GM23248 (cell line): ENCODE measurements at regions not wholly inside any gene's neighbourhood (a gene's known extent, or its start where the extent isn't known, plus 50 kb on each side); places are given as distances from the start of the nearest gene placed in this dataset.

Experiments used
- EZH2 ChIP-seq: fragments of 200-600 bp; sonication (generic); IDR thresholded peaks from 2 replicates; pipeline ENCODE4 v1.6.1; 2018; ENCODE audit warnings: antibody characterized with exemption, mild to moderate bottlenecking; ENCODE audit not compliant: insufficient read depth, poor library complexity, severe bottlenecking
- EZH2phosphoT487 ChIP-seq: fragments of 200-600 bp; sonication (generic); IDR thresholded peaks from 2 replicates; pipeline ENCODE4 v1.6.1; 2018; ENCODE audit warnings: antibody characterized with exemption, moderate library complexity, mild to moderate bottlenecking, low read depth; ENCODE audit not compliant: insufficient read depth

DNA sequence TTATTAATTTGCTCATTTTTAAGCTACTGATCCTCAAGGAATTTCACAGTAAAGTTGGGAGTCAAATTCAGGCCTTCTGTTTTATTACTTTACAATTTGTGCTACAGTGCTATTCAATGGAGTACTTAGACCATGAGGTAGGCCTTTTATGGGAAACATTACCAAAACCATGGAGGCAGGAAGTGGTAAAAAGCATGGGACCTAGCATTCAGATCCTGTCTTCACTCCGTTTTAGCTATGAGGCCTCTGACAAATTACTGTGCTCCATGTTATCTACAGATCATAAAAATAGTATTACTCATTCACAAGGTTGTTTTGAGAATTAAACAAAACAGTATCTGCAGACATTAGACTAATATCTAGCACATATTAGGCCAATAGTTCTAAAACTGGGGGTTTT is 140.6 kb upstream of the SLITRK3 start:
- no peak for TF ChIP-seq EZH2phosphoT487
- no peak for TF ChIP-seq EZH2
